ENCODE measurements at regions not wholly inside any gene's neighbourhood (a gene's known extent, or its start where the extent isn't known, plus 50 kb on each side); places are given as distances from the start of the nearest gene placed in this dataset.

- TF ChIP-seq GABPA (IDR thresholded peaks at IDR 0.05 in 1 of 2, conservative IDR thresholded peaks at IDR 0.05 in 1 of 2): no peak
- no peak for TF ChIP-seq CTCF (IDR thresholded peaks at IDR 0.05; ENCODE audit: low read depth, low read length, missing input control)
- no peak for TF ChIP-seq TAF1 (conservative IDR thresholded peaks at IDR 0.05)
- no peak for TF ChIP-seq HNF4A (conservative IDR thresholded peaks at IDR 0.05)
- no peak for TF ChIP-seq SP1 (IDR thresholded peaks at IDR 0.05)
These were observed 1391.7 kb upstream of the MIR17HG start for GRCh38 chr13:89955773-89956172.

All from liver (tissue), 3 donors.